ENCODE measurements at regions not wholly inside any gene's neighbourhood (a gene's known extent, or its start where the extent isn't known, plus 50 kb on each side); places are given as distances from the start of the nearest gene placed in this dataset.

DNA sequence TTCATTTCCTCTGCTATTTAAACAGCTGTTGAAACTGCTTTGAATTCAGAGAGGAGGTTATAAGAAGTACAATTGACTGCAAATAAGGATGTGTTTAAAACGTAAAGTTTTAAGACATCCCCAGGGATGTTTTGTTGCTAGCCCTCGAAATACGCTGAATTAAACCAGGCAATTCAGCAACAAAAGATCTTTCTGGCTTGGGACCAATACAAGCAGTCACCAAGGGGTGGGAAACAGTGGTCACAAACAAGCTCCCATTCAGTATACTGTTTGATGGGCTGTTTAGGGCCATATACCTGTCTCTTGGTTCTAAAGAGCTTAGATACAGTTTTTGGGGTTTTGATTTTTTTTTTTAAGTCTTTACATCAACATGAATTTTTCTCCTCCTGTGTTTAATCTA lies 446.3 kb upstream of the POT1 start:
- TF ChIP-seq, protein P1, sequence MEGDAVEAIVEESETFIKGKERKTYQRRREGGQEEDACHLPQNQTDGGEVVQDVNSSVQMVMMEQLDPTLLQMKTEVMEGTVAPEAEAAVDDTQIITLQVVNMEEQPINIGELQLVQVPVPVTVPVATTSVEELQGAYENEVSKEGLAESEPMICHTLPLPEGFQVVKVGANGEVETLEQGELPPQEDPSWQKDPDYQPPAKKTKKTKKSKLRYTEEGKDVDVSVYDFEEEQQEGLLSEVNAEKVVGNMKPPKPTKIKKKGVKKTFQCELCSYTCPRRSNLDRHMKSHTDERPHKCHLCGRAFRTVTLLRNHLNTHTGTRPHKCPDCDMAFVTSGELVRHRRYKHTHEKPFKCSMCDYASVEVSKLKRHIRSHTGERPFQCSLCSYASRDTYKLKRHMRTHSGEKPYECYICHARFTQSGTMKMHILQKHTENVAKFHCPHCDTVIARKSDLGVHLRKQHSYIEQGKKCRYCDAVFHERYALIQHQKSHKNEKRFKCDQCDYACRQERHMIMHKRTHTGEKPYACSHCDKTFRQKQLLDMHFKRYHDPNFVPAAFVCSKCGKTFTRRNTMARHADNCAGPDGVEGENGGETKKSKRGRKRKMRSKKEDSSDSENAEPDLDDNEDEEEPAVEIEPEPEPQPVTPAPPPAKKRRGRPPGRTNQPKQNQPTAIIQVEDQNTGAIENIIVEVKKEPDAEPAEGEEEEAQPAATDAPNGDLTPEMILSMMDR (IDR thresholded peaks at IDR 0.05; ENCODE audit: poor library complexity): no peak
- no peak for TF ChIP-seq EZH2 (IDR thresholded peaks at IDR 0.05; ENCODE audit: borderline replicate concordance)
- TF ChIP-seq EZH2phosphoT487 (IDR thresholded peaks at IDR 0.05; ENCODE audit: low read depth, severe bottlenecking, unreplicated experiment): no peak
- H3K4me3 ChIP-seq: no peak overlapping the region
- WGBS (ENCODE audit: low lambda C conversion rate, missing lambda C conversion rate): 81% methylated on average over 3 of the region's 3 CpGs

DNA sequence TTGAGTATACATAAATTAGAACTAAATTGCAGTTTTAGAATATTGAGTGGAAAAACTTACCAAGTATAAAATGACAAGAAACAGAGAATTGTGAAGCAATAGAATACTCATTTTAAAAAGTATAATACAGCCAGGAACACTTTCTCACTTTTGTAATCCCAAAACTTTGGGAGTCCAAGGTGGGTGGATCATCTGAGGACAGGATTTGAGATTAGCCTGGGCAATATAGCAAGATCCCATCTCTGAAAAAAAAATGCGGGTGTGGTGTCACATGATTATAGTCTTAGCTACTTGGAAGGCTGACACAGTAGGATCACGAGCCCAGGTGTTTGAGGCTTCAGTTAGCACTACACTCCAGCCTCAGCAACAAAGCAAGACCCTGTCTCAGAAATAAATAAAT lies 440.9 kb upstream of the POT1 start:
- TF ChIP-seq EZH2phosphoT487 (IDR thresholded peaks at IDR 0.05; ENCODE audit: low read depth, severe bottlenecking, unreplicated experiment) (no peak), EZH2 (IDR thresholded peaks at IDR 0.05; ENCODE audit: borderline replicate concordance) (no peak)
- TF ChIP-seq, protein P1 (IDR thresholded peaks at IDR 0.05; ENCODE audit: poor library complexity): no peak
- 58% methylated on average over 2 of the region's 2 CpGs for WGBS (ENCODE audit: low lambda C conversion rate, missing lambda C conversion rate)
- H3K9me3 ChIP-seq (ENCODE audit: low read depth): no peaks in the 10 kb centered on the region

More for the DNA sequence above, 446.3 kb upstream of the POT1 start:
- Histone ChIP-seq H3K4me1 (ENCODE audit: insufficient read depth) (no peaks in the 10 kb centered on the region), H3K27me3 (no peaks in the 10 kb centered on the region), H3K4me2 (no peak overlapping the region), H3K27ac (no peak overlapping the region), H3K36me3 (replicated peaks; ENCODE audit: insufficient read depth, low read depth) (no peaks in the 10 kb centered on the region), H4K20me1 (ENCODE audit: insufficient read depth, poor library complexity, severe bottlenecking) (no peaks in the 10 kb centered on the region), H3K79me2 (no peaks in the 10 kb centered on the region), H3K9me3 (ENCODE audit: low read depth) (no peaks in the 10 kb centered on the region), H2AFZ (no peak overlapping the region), H3K9me2 (replicated peaks; ENCODE audit: insufficient read depth) (no peaks in the 10 kb centered on the region)
- no peak for DNase-seq (ENCODE audit: low spot score)

DNA sequence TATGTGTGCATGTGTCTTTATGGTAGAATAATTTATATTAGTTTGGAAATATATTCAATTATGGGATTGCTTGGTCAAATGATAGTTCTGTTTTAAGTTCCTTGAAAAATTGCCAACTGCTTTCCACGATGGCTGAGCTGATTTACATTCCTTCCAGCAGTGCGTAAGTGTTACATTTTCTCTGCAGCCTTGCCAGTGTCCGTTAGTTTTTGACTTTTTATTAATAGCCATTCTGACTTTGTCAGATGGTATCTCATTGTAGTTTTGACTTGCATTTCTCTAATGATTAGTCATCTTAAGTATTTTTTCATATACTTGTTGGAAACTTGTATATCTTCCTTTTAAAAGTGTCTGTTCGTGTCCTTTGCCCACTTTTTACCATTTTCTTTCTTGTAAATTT lies 434.2 kb upstream of the POT1 start:
- no peak for DNase-seq (ENCODE audit: low spot score)
- Histone ChIP-seq H3K4me2 (no peak overlapping the region), H3K4me1 (ENCODE audit: insufficient read depth) (no peaks in the 10 kb centered on the region), H2AFZ (no peak overlapping the region), H3K27ac (no peak overlapping the region), H3K4me3 (no peak overlapping the region), H3K9me2 (replicated peaks; ENCODE audit: insufficient read depth) (no peaks in the 10 kb centered on the region), H3K9me3 (ENCODE audit: low read depth) (no peaks in the 10 kb centered on the region), H4K20me1 (ENCODE audit: insufficient read depth, poor library complexity, severe bottlenecking) (no peaks in the 10 kb centered on the region), H3K27me3 (no peaks in the 10 kb centered on the region), H3K79me2 (no peaks in the 10 kb centered on the region), H3K36me3 (replicated peaks; ENCODE audit: insufficient read depth, low read depth) (no peaks in the 10 kb centered on the region)
- TF ChIP-seq EZH2phosphoT487 (IDR thresholded peaks at IDR 0.05; ENCODE audit: low read depth, severe bottlenecking, unreplicated experiment): no peak
- WGBS (ENCODE audit: low lambda C conversion rate, missing lambda C conversion rate): 71% methylated on average over 4 of the region's 4 CpGs

More for the DNA sequence above, 440.9 kb upstream of the POT1 start:
- Histone ChIP-seq H3K79me2 (no peaks in the 10 kb centered on the region), H3K4me1 (ENCODE audit: insufficient read depth) (no peaks in the 10 kb centered on the region), H3K27ac (no peak overlapping the region), H3K4me2 (no peak overlapping the region), H3K4me3 (no peak overlapping the region), H2AFZ (no peak overlapping the region), H3K27me3 (no peaks in the 10 kb centered on the region), H4K20me1 (ENCODE audit: insufficient read depth, poor library complexity, severe bottlenecking) (no peaks in the 10 kb centered on the region), H3K9me2 (replicated peaks; ENCODE audit: insufficient read depth) (no peaks in the 10 kb centered on the region), H3K36me3 (replicated peaks; ENCODE audit: insufficient read depth, low read depth) (no peaks in the 10 kb centered on the region)
- DNase-seq (ENCODE audit: low spot score): no peak

DNA sequence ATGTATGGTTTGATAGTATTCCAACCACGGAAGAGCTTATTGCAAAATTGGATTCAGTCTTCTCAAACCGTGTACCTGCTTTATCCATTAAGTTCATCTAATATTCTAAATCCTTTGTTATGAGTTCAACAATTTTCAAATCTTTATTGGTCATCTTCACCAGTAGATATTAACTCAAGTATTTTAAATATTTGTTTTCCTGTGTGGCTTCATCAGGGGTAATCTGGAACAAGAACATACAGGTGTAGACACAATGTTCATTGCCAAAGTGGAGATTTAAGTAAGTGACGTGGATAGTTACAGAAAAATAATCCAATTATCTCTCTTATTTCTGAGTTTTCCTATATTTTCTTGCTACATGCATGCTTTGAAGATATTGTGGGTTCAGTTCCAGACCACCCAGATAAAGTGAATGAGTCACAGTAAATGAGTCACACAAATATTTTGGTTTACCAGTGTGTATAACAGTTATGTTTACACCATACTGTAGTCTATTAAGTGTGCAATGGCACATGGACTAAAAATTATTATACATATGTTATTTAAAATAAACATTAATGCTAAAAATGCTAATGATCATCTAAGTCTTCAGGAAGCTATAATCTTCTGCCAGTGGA lies 429.0 kb upstream of the POT1 start:
- H3K9me3 ChIP-seq (ENCODE audit: low read depth): no peaks in the 10 kb centered on the region
- H2AFZ ChIP-seq: no peak overlapping the region
- H3K27me3 ChIP-seq: no peaks in the 10 kb centered on the region
- WGBS (ENCODE audit: low lambda C conversion rate, missing lambda C conversion rate): 44% methylated on average over 3 of the region's 3 CpGs
- H3K27ac ChIP-seq: no peak overlapping the region
- no peaks in the 10 kb centered on the region for H3K79me2 ChIP-seq
- TF ChIP-seq, protein P1 (IDR thresholded peaks at IDR 0.05; ENCODE audit: poor library complexity): no peak
- no peak for TF ChIP-seq EZH2 (IDR thresholded peaks at IDR 0.05; ENCODE audit: borderline replicate concordance)
- no peak for TF ChIP-seq EZH2phosphoT487 (IDR thresholded peaks at IDR 0.05; ENCODE audit: low read depth, severe bottlenecking, unreplicated experiment)
- H3K36me3 ChIP-seq (replicated peaks; ENCODE audit: insufficient read depth, low read depth): no peaks in the 10 kb centered on the region
- no peak for DNase-seq (ENCODE audit: low spot score)
- no peak overlapping the region for H3K4me2 ChIP-seq
- no peaks in the 10 kb centered on the region for H4K20me1 ChIP-seq (ENCODE audit: insufficient read depth, poor library complexity, severe bottlenecking)
- H3K9me2 ChIP-seq (replicated peaks; ENCODE audit: insufficient read depth): no peaks in the 10 kb centered on the region
- H3K4me3 ChIP-seq: no peak overlapping the region
- H3K4me1 ChIP-seq (ENCODE audit: insufficient read depth): no peaks in the 10 kb centered on the region

Data from hepatocyte (in vitro differentiated cells).